DOHH2 (cell line): ENCODE measurements at regions not wholly inside any gene's neighbourhood (a gene's known extent, or its start where the extent isn't known, plus 50 kb on each side); places are given as distances from the start of the nearest gene placed in this dataset.

Source experiments
- EZH2phosphoT487 ChIP-seq: fragments of 200-600 bp; sonication (generic); IDR thresholded peaks from 2 replicates; pipeline ENCODE4 v1.6.1; 2017; ENCODE audit warnings: borderline replicate concordance, mild to moderate bottlenecking, antibody characterized with exemption, low read length, moderate library complexity, mixed read lengths
- TF ChIP-seq, protein P1 (sequence below): fragments of 200-600 bp; sonication (generic); IDR thresholded peaks from one replicate; pipeline ENCODE4 v1.5.1; 2014; ENCODE audit warnings: antibody characterized with exemption, mild to moderate bottlenecking, low read depth, low read length; ENCODE audit not compliant: poor library complexity, severe bottlenecking

GRCh38 chr7:24365606-24366005 is 81.6 kb downstream of the NPY start:
- TF ChIP-seq, protein P1, sequence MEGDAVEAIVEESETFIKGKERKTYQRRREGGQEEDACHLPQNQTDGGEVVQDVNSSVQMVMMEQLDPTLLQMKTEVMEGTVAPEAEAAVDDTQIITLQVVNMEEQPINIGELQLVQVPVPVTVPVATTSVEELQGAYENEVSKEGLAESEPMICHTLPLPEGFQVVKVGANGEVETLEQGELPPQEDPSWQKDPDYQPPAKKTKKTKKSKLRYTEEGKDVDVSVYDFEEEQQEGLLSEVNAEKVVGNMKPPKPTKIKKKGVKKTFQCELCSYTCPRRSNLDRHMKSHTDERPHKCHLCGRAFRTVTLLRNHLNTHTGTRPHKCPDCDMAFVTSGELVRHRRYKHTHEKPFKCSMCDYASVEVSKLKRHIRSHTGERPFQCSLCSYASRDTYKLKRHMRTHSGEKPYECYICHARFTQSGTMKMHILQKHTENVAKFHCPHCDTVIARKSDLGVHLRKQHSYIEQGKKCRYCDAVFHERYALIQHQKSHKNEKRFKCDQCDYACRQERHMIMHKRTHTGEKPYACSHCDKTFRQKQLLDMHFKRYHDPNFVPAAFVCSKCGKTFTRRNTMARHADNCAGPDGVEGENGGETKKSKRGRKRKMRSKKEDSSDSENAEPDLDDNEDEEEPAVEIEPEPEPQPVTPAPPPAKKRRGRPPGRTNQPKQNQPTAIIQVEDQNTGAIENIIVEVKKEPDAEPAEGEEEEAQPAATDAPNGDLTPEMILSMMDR: no peak
- TF ChIP-seq EZH2phosphoT487: no peak
